CD14-positive monocyte (primary cell): ENCODE measurements at regions not wholly inside any gene's neighbourhood (a gene's known extent, or its start where the extent isn't known, plus 50 kb on each side); places are given as distances from the start of the nearest gene placed in this dataset.

Source experiments
- DNase-seq, 3 donors: peaks; one replicate each; pipeline ENCODE4 v3.0.0-alpha.2; 2011 to 2022
- H2AFZ ChIP-seq: 2 replicates; pipeline ENCODE4 v1.6.0; 2012; ENCODE audit warnings: mild to moderate bottlenecking, low read depth, low read length, inconsistent platforms; ENCODE audit not compliant: insufficient read depth, poor library complexity, severe bottlenecking
- H3K27ac ChIP-seq, 2 donors: 1 replicate in 1 of 2; 2 replicates in 1 of 2; pipeline ENCODE4 v1.5.1; 2012 to 2013; ENCODE audit warnings: low read length in 2 of 2, control low read depth in 1 of 2, inconsistent platforms in 1 of 2, low read depth in 1 of 2, mild to moderate bottlenecking in 1 of 2
- H3K27me3 ChIP-seq, 2 donors: one replicate each; pipeline versions ENCODE4 v1.6.0 to v1.6.1; 2011 to 2013; ENCODE audit warnings: low read length in 2 of 2; ENCODE audit not compliant: control insufficient read depth in 2 of 2, insufficient read depth in 2 of 2
- H3K36me3 ChIP-seq, 2 donors: replicated peaks in 1 of 2; 1 replicate in 1 of 2; 2 replicates in 1 of 2; pipeline versions ENCODE4 v1.5.1 to v1.6.1; 2012 to 2013; ENCODE audit warnings: low read length in 2 of 2, control low read depth in 1 of 2, inconsistent platforms in 1 of 2, mild to moderate bottlenecking in 1 of 2; ENCODE audit not compliant: insufficient read depth in 2 of 2, control insufficient read depth in 1 of 2
- H3K4me1 ChIP-seq, 2 donors: 1 replicate in 1 of 2; 2 replicates in 1 of 2; pipeline versions ENCODE4 v1.5.1 to v1.6.1; 2012 to 2013; ENCODE audit warnings: low read length in 2 of 2, control low read depth in 1 of 2, inconsistent platforms in 1 of 2, mild to moderate bottlenecking in 1 of 2, moderate library complexity in 1 of 2; ENCODE audit not compliant: insufficient read depth in 2 of 2, control insufficient read depth in 1 of 2
- H3K4me2 ChIP-seq: replicated peaks from 2 replicates; pipeline ENCODE3; 2012; ENCODE audit warnings: low read length, moderate library complexity, mild to moderate bottlenecking; ENCODE audit not compliant: poor library complexity, severe bottlenecking; ENCODE audit errors: extremely low read depth
- H3K4me3 ChIP-seq, 3 experiments: fragments of 200-600 bp in 1 of 3; sonication (generic) in 1 of 3; replicated peaks in 1 of 3; 1 replicate in 2 of 3; 2 replicates in 1 of 3; pipeline ENCODE4 v1.5.1; 2011 to 2013; ENCODE audit warnings: low read length in 3 of 3, mild to moderate bottlenecking in 3 of 3, control low read depth in 2 of 3, low read depth in 2 of 3, inconsistent platforms in 1 of 3, moderate library complexity in 1 of 3
- H3K79me2 ChIP-seq: 2 replicates; pipeline ENCODE4 v1.6.0; 2012; ENCODE audit warnings: mild to moderate bottlenecking, control low read depth, inconsistent platforms, low read length, moderate library complexity; ENCODE audit not compliant: insufficient read depth
- H3K9ac ChIP-seq: 2 replicates; pipeline ENCODE4 v1.6.0; 2017; ENCODE audit warnings: low read length, mild to moderate bottlenecking; ENCODE audit not compliant: insufficient read depth, poor library complexity, severe bottlenecking
- H3K9me3 ChIP-seq, 2 donors: replicated peaks in 1 of 2; 1 replicate in 1 of 2; 2 replicates in 1 of 2; pipeline versions ENCODE4 v1.5.1 to v1.6.1; 2012 to 2013; ENCODE audit warnings: low read length in 2 of 2, control low read depth in 1 of 2; ENCODE audit not compliant: control insufficient read depth in 1 of 2, insufficient read depth in 1 of 2
- H4K20me1 ChIP-seq: 2 replicates; pipeline ENCODE4 v1.6.0; 2012; ENCODE audit warnings: mild to moderate bottlenecking, low read length, control low read depth, moderate library complexity; ENCODE audit not compliant: insufficient read depth
- H3K27ac Mint-ChIP-seq, 7 donors: one replicate each; pipeline ENCODE4 v1.8.0; 2020; ENCODE audit warnings: mild to moderate bottlenecking in 7 of 7, mixed read lengths in 7 of 7, moderate library complexity in 6 of 7, inconsistent platforms in 2 of 7
- H3K27me3 Mint-ChIP-seq, 3 donors: one replicate each; pipeline ENCODE4 v1.8.0; 2021 to 2022; ENCODE audit warnings: low read depth in 3 of 3, mild to moderate bottlenecking in 3 of 3, mixed read lengths in 3 of 3, moderate library complexity in 3 of 3, inconsistent platforms in 1 of 3
- H3K36me3 Mint-ChIP-seq, 2 donors: one replicate each; pipeline ENCODE4 v1.8.0; 2020; ENCODE audit warnings: mixed read lengths in 2 of 2, inconsistent platforms in 1 of 2, mild to moderate bottlenecking in 1 of 2
- H3K4me1 Mint-ChIP-seq: one replicate; pipeline ENCODE4 v1.8.0; 2020; ENCODE audit warnings: mild to moderate bottlenecking, mixed read lengths
- H3K4me3 Mint-ChIP-seq, 2 donors: one replicate each; pipeline ENCODE4 v1.8.0; 2020; ENCODE audit warnings: mild to moderate bottlenecking in 2 of 2, mixed read lengths in 2 of 2, moderate library complexity in 1 of 2
- H3K9me3 Mint-ChIP-seq, 7 donors: one replicate each; pipeline ENCODE4 v1.8.0; 2020 to 2022; ENCODE audit warnings: mixed read lengths in 7 of 7, mild to moderate bottlenecking in 6 of 7, moderate library complexity in 6 of 7, inconsistent platforms in 2 of 7
- CTCF ChIP-seq: fragments of 200-600 bp; IDR thresholded peaks from one replicate; pipeline ENCODE4 v1.8.0; 2022; ENCODE audit warnings: antibody characterized with exemption, mild to moderate bottlenecking
- WGBS: methylation state at CpG from one replicate; pipeline ENCODE4 v1.1.5; 2013; ENCODE audit warnings: missing lambda C conversion rate; ENCODE audit not compliant: insufficient coverage; 5-methylcytosine and 5-hydroxymethylcytosine counted together
- intact Hi-C, 2 donors: fragments of 100-400 bp; cut with micrococcal nuclease; formaldehyde crosslinking; loops; one replicate each; pipeline versions ENCODE4 v1.15.0 to v1.15.1; 2023

GRCh38 chr7:120207037-120207436, 65.9 kb upstream of the KCND2 start:
- no peaks in the 10 kb centered on the region for H4K20me1 ChIP-seq
- no peak overlapping the region for H3K4me3 ChIP-seq
- Mint-ChIP-seq H3K9me3 (peaks cover 0 to 12% (median 6%) of the 10 kb centered on the region in 7 donors), H3K27me3 (peaks cover 0 to 3% (median 0%) of the 10 kb centered on the region in 3 donors), H3K36me3 (no peaks in the 10 kb centered on the region), H3K4me1 (no peaks in the 10 kb centered on the region), H3K4me3 (no peak overlapping the region), H3K27ac (peak overlapping the region in 1 of 7 donors; percentile 79)
- H3K36me3 ChIP-seq, result no peaks in the 10 kb centered on the region
- no peak overlapping the region for H3K27ac ChIP-seq
- no peak for DNase-seq
- no peaks in the 10 kb centered on the region for H3K79me2 ChIP-seq
- H3K27me3 ChIP-seq, result no peaks in the 10 kb centered on the region
- TF ChIP-seq CTCF, result no peak
- 69% methylated on average over 1 of the region's 3 CpGs for WGBS
- H3K4me2 ChIP-seq, result no peak overlapping the region
- H2AFZ ChIP-seq, result no peak overlapping the region
- no peak overlapping the region for H3K9ac ChIP-seq
- H3K4me1 ChIP-seq, result no peaks in the 10 kb centered on the region
- intact Hi-C loops, result no loop called here
- H3K9me3 ChIP-seq, result peaks cover 0 to 3% of the 10 kb centered on the region in 2 donors

DNA sequence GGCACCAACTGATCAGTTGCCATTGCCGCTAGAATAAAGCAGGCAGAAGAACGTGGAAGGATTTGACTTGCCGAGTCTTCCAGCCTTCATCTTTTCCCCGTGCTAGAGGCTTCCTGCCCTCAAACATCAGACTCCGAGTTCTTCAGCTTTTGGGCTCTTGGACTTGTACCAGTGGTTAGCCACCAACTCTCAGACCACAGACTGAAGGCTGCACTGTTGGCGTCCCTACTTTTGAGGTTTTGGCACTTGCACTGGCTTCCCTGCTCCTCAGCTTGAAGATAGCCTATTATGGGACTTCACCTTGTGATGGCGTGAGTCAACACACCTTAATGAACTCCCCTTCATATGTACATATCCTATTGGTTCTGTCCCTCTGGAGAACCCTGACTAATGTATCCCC, 57.3 kb upstream of the KCND2 start:
- no peaks in the 10 kb centered on the region for H4K20me1 ChIP-seq
- no peak overlapping the region for H3K4me3 Mint-ChIP-seq
- H3K79me2 ChIP-seq, result no peaks in the 10 kb centered on the region
- H3K27me3 Mint-ChIP-seq, result no peaks in the 10 kb centered on the region
- intact Hi-C loops, result no loop called here
- H3K4me3 ChIP-seq, result no peak overlapping the region
- H3K9ac ChIP-seq, result no peak overlapping the region
- 96% methylated on average over 5 of the region's 7 CpGs for WGBS
- H3K4me1 ChIP-seq, result no peaks in the 10 kb centered on the region
- no peak overlapping the region for H3K4me2 ChIP-seq
- H2AFZ ChIP-seq, result no peak overlapping the region
- H3K27ac Mint-ChIP-seq, result no peak overlapping the region
- no peak for DNase-seq
- H3K9me3 ChIP-seq, result no peaks in the 10 kb centered on the region
- peaks cover 0 to 5% (median under 1%) of the 10 kb centered on the region in 7 donors for H3K9me3 Mint-ChIP-seq
- no peak overlapping the region for H3K27ac ChIP-seq
- H3K36me3 Mint-ChIP-seq, result no peaks in the 10 kb centered on the region
- H3K4me1 Mint-ChIP-seq, result no peaks in the 10 kb centered on the region
- no peak for TF ChIP-seq CTCF
- H3K27me3 ChIP-seq, result no peaks in the 10 kb centered on the region
- no peaks in the 10 kb centered on the region for H3K36me3 ChIP-seq
